ENCODE measurements at regions not wholly inside any gene's neighbourhood (a gene's known extent, or its start where the extent isn't known, plus 50 kb on each side); places are given as distances from the start of the nearest gene placed in this dataset.

GRCh38 chr6:167578371-167578901, 248.3 kb upstream of the AFDN start:
- no peak for TF ChIP-seq YY1 (IDR thresholded peaks at IDR 0.05; ENCODE audit: low read depth)
- no peak for TF ChIP-seq TAF1 (IDR thresholded peaks at IDR 0.05; ENCODE audit: low read depth)
- no peak for TF ChIP-seq MAX (IDR thresholded peaks at IDR 0.05)
- no peak for TF ChIP-seq RAD21 (IDR thresholded peaks at IDR 0.05; ENCODE audit: low read depth)
- no peak for TF ChIP-seq EP300 (IDR thresholded peaks at IDR 0.05; ENCODE audit: borderline replicate concordance)
- no peak for TF ChIP-seq TCF12 (IDR thresholded peaks at IDR 0.05; ENCODE audit: low read depth)
- no peak for TF ChIP-seq CEBPB (IDR thresholded peaks at IDR 0.05)
- TF ChIP-seq REST (IDR thresholded peaks at IDR 0.05; ENCODE audit: low read depth): no peak
- no peak for TF ChIP-seq NFIC (IDR thresholded peaks at IDR 0.05)
- no peak for TF ChIP-seq EGR1 (IDR thresholded peaks at IDR 0.05)
- TF ChIP-seq TEAD4 (IDR thresholded peaks at IDR 0.05): no peak
- TF ChIP-seq CREB1 (IDR thresholded peaks at IDR 0.05; ENCODE audit: low read depth): no peak
- TF ChIP-seq FOXM1 (IDR thresholded peaks at IDR 0.05; ENCODE audit: borderline replicate concordance, low read depth): no peak
- TF ChIP-seq USF1 (IDR thresholded peaks at IDR 0.05): no peak
- no peak for TF ChIP-seq ZBTB7A (IDR thresholded peaks at IDR 0.05; ENCODE audit: low read depth)

GRCh38 chr6:167579806-167580618, 246.7 kb upstream of the AFDN start:
- TF ChIP-seq EGR1 (IDR thresholded peaks at IDR 0.05) (no peak), TCF12 (IDR thresholded peaks at IDR 0.05; ENCODE audit: low read depth) (no peak), NFIC (IDR thresholded peaks at IDR 0.05) (no peak), RAD21 (IDR thresholded peaks at IDR 0.05; ENCODE audit: low read depth) (no peak), TEAD4 (IDR thresholded peaks at IDR 0.05) (no peak), FOXM1 (IDR thresholded peaks at IDR 0.05; ENCODE audit: borderline replicate concordance, low read depth) (no peak)

- TF ChIP-seq EGR1 (IDR thresholded peaks at IDR 0.05) (no peak), YY1 (IDR thresholded peaks at IDR 0.05; ENCODE audit: low read depth) (no peak), USF1 (IDR thresholded peaks at IDR 0.05) (no peak), TEAD4 (IDR thresholded peaks at IDR 0.05) (no peak), EP300 (IDR thresholded peaks at IDR 0.05; ENCODE audit: borderline replicate concordance) (no peak), RAD21 (IDR thresholded peaks at IDR 0.05; ENCODE audit: low read depth) (no peak), CREB1 (IDR thresholded peaks at IDR 0.05; ENCODE audit: low read depth) (no peak), ZBTB7A (IDR thresholded peaks at IDR 0.05; ENCODE audit: low read depth) (no peak), CEBPB (IDR thresholded peaks at IDR 0.05) (no peak), MAX (IDR thresholded peaks at IDR 0.05) (no peak), TCF12 (IDR thresholded peaks at IDR 0.05; ENCODE audit: low read depth) (no peak), FOXM1 (IDR thresholded peaks at IDR 0.05; ENCODE audit: borderline replicate concordance, low read depth) (no peak)
Observed at GRCh38 chr6:167580619-167580911, 246.1 kb upstream of the AFDN start.

- TF ChIP-seq USF1 (IDR thresholded peaks at IDR 0.05) (no peak), ZBTB7A (IDR thresholded peaks at IDR 0.05; ENCODE audit: low read depth) (no peak), TAF1 (IDR thresholded peaks at IDR 0.05; ENCODE audit: low read depth) (no peak), EP300 (IDR thresholded peaks at IDR 0.05; ENCODE audit: borderline replicate concordance) (no peak), REST (IDR thresholded peaks at IDR 0.05; ENCODE audit: low read depth) (no peak), MAX (IDR thresholded peaks at IDR 0.05) (no peak), FOXM1 (IDR thresholded peaks at IDR 0.05; ENCODE audit: borderline replicate concordance, low read depth) (no peak), TCF12 (IDR thresholded peaks at IDR 0.05; ENCODE audit: low read depth) (no peak), CEBPB (IDR thresholded peaks at IDR 0.05) (no peak), YY1 (IDR thresholded peaks at IDR 0.05; ENCODE audit: low read depth) (no peak), EGR1 (IDR thresholded peaks at IDR 0.05) (no peak), TEAD4 (IDR thresholded peaks at IDR 0.05) (no peak), NFIC (IDR thresholded peaks at IDR 0.05) (no peak), RAD21 (IDR thresholded peaks at IDR 0.05; ENCODE audit: low read depth) (no peak), CREB1 (IDR thresholded peaks at IDR 0.05; ENCODE audit: low read depth) (no peak)
Observed at GRCh38 chr6:167581637-167582036, 245.1 kb upstream of the AFDN start.

GRCh38 chr6:167583412-167583811, 243.3 kb upstream of the AFDN start:
- TF ChIP-seq FOXM1 (IDR thresholded peaks at IDR 0.05; ENCODE audit: borderline replicate concordance, low read depth) (no peak), TAF1 (IDR thresholded peaks at IDR 0.05; ENCODE audit: low read depth) (no peak)

All from Ishikawa (cell line).